Tibial nerve (tissue), 4 donors: ENCODE measurements at regions not wholly inside any gene's neighbourhood (a gene's known extent, or its start where the extent isn't known, plus 50 kb on each side); places are given as distances from the start of the nearest gene placed in this dataset. TPM values are rescaled to one million over a fixed set of nuclear protein-coding genes. Genes with fewer than 3 reads are reported as not detected.
A peak's percentile ranks its signal among the peaks of the same experiment; 100 is the strongest.
"Not testable (repeated sequence)": the region's sequence is repeated elsewhere in the genome, so short reads cannot be mapped to it uniquely, and the experiment has no call there.

Source experiments
- DNase-seq, 2 donors: peaks; one replicate each; pipeline ENCODE4 v3.0.0-alpha.2; 2019; ENCODE audit warnings: low spot score in 2 of 2
- H3K27ac ChIP-seq, 4 donors: fragments of 200-600 bp; sonication (generic) in 3 of 4; one replicate each; pipeline ENCODE4 v1.5.1; 2017 to 2019; ENCODE audit warnings: mild to moderate bottlenecking in 1 of 4
- H3K27me3 ChIP-seq, 2 donors: fragments of 200-600 bp; sonication (generic) in 1 of 2; one replicate each; pipeline versions ENCODE4 v1.5.1 to v1.6.0; 2017 to 2019
- H3K36me3 ChIP-seq, 3 donors: fragments of 200-600 bp; sonication (generic); one replicate each; pipeline ENCODE4 v1.5.1; 2018 to 2019
- H3K4me1 ChIP-seq, 4 donors: fragments of 200-600 bp; sonication (generic) in 3 of 4; one replicate each; pipeline ENCODE4 v1.5.1; 2017 to 2019
- H3K4me3 ChIP-seq, 4 donors: fragments of 200-600 bp; sonication (generic) in 3 of 4; one replicate each; pipeline ENCODE4 v1.5.1; 2017 to 2019; ENCODE audit warnings: mild to moderate bottlenecking in 1 of 4, moderate library complexity in 1 of 4
- H3K9me3 ChIP-seq, 4 donors: fragments of 200-600 bp; sonication (generic) in 3 of 4; one replicate each; pipeline ENCODE4 v1.5.1; 2017 to 2019
- EP300 ChIP-seq, 2 donors: sonication (generic); formaldehyde crosslinking; IDR thresholded peaks; one replicate each; pipeline ENCODE4 v1.6.1; 2017; ENCODE audit warnings: antibody characterized with exemption in 2 of 2, mild to moderate bottlenecking in 1 of 2
- POLR2A ChIP-seq, 2 donors: fragments of 450-650 bp; IDR thresholded peaks; one replicate each; pipeline ENCODE4 v1.6.1; 2017; ENCODE audit warnings: antibody characterized with exemption in 2 of 2, mild to moderate bottlenecking in 2 of 2, moderate library complexity in 2 of 2
- WGBS, 2 donors: methylation state at CpG; one replicate each; pipeline ENCODE4 v1.1.5; 2018; 5-methylcytosine and 5-hydroxymethylcytosine counted together
- small RNA-seq: library from RNA; depleted of rRNA; stranded (forward); fragments of <200 nt; gene quantifications from one replicate; pipeline ENCODE3, GENCODE V24; 2016
- TF ChIP-seq, protein P1 (sequence below), 5 experiments: fragments of 200-600 bp in 3 of 5; fragments of 450-650 bp in 2 of 5; sonication (generic) in 3 of 5; IDR thresholded peaks; one replicate each; pipeline ENCODE4 v1.5.1; 2016 to 2019; ENCODE audit warnings: antibody characterized with exemption in 5 of 5, mild to moderate bottlenecking in 3 of 5, moderate library complexity in 2 of 5

DNA sequence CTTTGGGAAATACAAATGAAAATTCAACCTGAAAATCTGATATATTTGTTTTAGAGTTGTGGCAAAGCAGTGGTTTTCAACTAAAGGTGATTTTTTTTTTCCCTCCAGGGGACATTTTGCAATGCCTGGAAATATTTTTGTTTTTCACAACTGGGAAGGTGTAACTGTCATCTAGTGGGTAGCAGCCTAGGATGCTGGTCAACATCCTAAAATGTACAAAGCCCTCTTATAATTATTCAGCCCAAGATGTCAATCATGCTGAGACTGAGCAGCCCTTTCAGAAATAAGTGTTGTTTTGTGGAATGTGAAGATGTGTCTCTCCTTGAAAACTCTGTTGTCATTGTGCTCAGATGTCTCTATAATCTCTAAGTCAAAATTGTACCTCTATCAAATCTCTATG is 95.2 kb upstream of the NCAM2 start:
- DNase-seq: no peak
- H3K27ac ChIP-seq: peak overlapping the region; percentile 43 to 84 (median 68)
- no peaks in the 10 kb centered on the region for H3K36me3 ChIP-seq
- peaks cover 0 to 18% (median 0%) of the 10 kb centered on the region in 4 donors for H3K4me1 ChIP-seq
- no peak for TF ChIP-seq EP300 (IDR thresholded peaks at IDR 0.05)
- no peak overlapping the region for H3K4me3 ChIP-seq
- H3K27me3 ChIP-seq: no peaks in the 10 kb centered on the region
- no peaks in the 10 kb centered on the region for H3K9me3 ChIP-seq

DNA sequence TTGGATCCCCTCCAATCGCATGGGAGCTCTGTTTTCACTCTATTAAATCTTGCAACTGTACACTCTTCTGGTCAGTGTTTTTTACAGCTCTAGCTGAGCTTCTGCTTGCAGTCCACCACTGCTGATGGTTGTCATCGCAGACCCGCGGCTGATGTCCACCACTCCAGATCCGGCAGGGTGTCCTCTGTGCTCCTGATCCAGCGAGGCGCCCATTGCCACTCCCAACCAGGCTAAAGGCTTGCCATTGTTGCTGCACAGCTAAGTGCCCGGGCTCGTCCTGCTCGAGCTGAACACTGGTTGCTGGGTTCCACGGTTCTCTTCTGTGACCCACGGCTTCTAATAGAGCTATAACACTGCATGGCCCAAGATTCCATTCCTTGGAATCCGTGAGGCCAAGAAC is 70.7 kb upstream of the NCAM2 start:
- not testable (repeated sequence) for H3K36me3 ChIP-seq, DNase-seq, H3K4me1 ChIP-seq, H3K27ac ChIP-seq, H3K27me3 ChIP-seq, H3K4me3 ChIP-seq
- H3K9me3 ChIP-seq: peaks cover 0 to 15% (median 0%) of the 10 kb centered on the region in 4 donors
- 88 to 94% methylated on average over 13 of the region's 13 CpGs for WGBS, 2 donors

- H3K27ac ChIP-seq: no peak overlapping the region
- 77 to 82% methylated on average over 1 of the region's 1 CpG for WGBS, 2 donors
Measured at GRCh38 chr21:20942523-20942922, 55.7 kb upstream of the NCAM2 start.

DNA sequence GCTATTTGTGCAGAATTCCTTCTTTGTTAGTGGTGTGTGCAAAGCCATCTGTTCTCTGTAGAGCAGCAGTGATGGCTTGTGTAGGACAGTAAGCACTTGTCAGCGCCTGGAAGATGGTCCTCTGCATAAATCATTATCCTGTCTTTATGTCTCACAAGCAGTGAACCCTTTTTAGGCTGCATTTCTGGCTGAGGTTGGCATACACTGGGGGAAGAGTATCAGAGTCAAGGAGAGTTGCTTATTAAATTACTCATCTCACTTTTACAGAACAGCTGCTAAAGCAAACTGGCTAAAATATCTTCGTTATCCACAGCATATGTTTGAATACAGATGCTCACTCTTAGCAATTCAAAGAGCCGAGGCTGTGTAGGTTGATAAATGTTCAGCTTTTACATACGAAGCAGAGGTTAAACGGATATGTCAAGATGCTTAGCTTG is 54.6 kb upstream of the NCAM2 start:
- H3K27me3 ChIP-seq: no peaks in the 10 kb centered on the region
- no peak for TF ChIP-seq EP300 (IDR thresholded peaks at IDR 0.05)
- no peak for TF ChIP-seq POLR2A (IDR thresholded peaks at IDR 0.05)
- TF ChIP-seq, protein P1, sequence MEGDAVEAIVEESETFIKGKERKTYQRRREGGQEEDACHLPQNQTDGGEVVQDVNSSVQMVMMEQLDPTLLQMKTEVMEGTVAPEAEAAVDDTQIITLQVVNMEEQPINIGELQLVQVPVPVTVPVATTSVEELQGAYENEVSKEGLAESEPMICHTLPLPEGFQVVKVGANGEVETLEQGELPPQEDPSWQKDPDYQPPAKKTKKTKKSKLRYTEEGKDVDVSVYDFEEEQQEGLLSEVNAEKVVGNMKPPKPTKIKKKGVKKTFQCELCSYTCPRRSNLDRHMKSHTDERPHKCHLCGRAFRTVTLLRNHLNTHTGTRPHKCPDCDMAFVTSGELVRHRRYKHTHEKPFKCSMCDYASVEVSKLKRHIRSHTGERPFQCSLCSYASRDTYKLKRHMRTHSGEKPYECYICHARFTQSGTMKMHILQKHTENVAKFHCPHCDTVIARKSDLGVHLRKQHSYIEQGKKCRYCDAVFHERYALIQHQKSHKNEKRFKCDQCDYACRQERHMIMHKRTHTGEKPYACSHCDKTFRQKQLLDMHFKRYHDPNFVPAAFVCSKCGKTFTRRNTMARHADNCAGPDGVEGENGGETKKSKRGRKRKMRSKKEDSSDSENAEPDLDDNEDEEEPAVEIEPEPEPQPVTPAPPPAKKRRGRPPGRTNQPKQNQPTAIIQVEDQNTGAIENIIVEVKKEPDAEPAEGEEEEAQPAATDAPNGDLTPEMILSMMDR (IDR thresholded peaks at IDR 0.05): no peak
- peaks cover 0 to 16% (median 0%) of the 10 kb centered on the region in 4 donors for H3K4me1 ChIP-seq
- peak overlapping the region in 1 of 4 donors; percentile 25 for H3K27ac ChIP-seq
- H3K36me3 ChIP-seq: no peaks in the 10 kb centered on the region
- no peaks in the 10 kb centered on the region for H3K9me3 ChIP-seq
- WGBS, 2 donors: 48 to 59% methylated on average over 5 of the region's 5 CpGs
- no peak for DNase-seq
- H3K4me3 ChIP-seq: no peak overlapping the region

More at GRCh38 chr21:20942523-20942922, 55.7 kb upstream of the NCAM2 start:
- no peaks in the 10 kb centered on the region for H3K36me3 ChIP-seq
- no peak for DNase-seq
- TF ChIP-seq, protein P1 (IDR thresholded peaks at IDR 0.05): no peak
- TF ChIP-seq EP300 (IDR thresholded peaks at IDR 0.05) (no peak), POLR2A (IDR thresholded peaks at IDR 0.05) (no peak)
- no peaks in the 10 kb centered on the region for H3K9me3 ChIP-seq
- H3K27me3 ChIP-seq: no peaks in the 10 kb centered on the region
- H3K4me3 ChIP-seq: no peak overlapping the region
- H3K4me1 ChIP-seq: peaks cover 0 to 16% (median 0%) of the 10 kb centered on the region in 4 donors

DNA sequence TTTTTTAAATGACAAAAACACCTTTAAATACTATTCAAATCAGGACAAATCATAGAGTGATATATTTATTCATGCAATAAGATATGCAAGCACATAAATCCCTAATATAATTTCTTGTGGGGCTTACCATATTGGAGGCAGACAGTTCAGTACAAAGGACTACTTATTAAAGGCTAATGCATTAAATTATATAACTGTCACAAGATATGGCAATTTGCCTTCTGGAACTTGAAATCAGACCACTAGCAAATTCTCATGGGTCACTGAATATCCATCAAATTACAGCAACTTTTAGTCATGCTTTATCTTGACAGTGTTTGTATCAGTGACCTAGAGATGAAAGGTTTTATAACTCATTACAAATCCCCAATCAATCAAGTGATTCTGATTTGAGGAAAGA is 54.1 kb upstream of the NCAM2 start:
- Histone ChIP-seq H3K9me3 (no peaks in the 10 kb centered on the region), H3K4me1 (peaks cover 0 to 16% (median 0%) of the 10 kb centered on the region in 4 donors), H3K4me3 (no peak overlapping the region), H3K27ac (no peak overlapping the region), H3K36me3 (no peaks in the 10 kb centered on the region), H3K27me3 (no peaks in the 10 kb centered on the region)
- TF ChIP-seq EP300 (IDR thresholded peaks at IDR 0.05) (no peak), POLR2A (IDR thresholded peaks at IDR 0.05) (no peak)
- TF ChIP-seq, protein P1 (IDR thresholded peaks at IDR 0.05): no peak
- DNase-seq: no peak

- H3K4me3 ChIP-seq: no peak overlapping the region
- H3K36me3 ChIP-seq: no peaks in the 10 kb centered on the region
- H3K4me1 ChIP-seq: peaks cover 0 to 16% (median 0%) of the 10 kb centered on the region in 4 donors
- DNase-seq: no peak
- H3K9me3 ChIP-seq: no peaks in the 10 kb centered on the region
- 70 to 71% methylated on average over 5 of the region's 5 CpGs for WGBS, 2 donors
- no peak for TF ChIP-seq POLR2A (IDR thresholded peaks at IDR 0.05)
- H3K27me3 ChIP-seq: no peaks in the 10 kb centered on the region
- H3K27ac ChIP-seq: no peak overlapping the region
Measured at GRCh38 chr21:20946701-20947100, 51.5 kb upstream of the NCAM2 start.

Small RNA genes lying in the stretch of these regions (small RNA-seq; reads per million reads assigned to genes)
- not detected for gene AL157359.3
- gene AP001506.1: not detected
- not detected for gene MIR548X
- not detected for gene RN7SKP147
- gene RNU1-139P: not detected
- not detected for gene RNU6-772P
- gene RPL37P4: not detected
